Erythroblast (primary cell): ENCODE measurements at regions not wholly inside any gene's neighbourhood (a gene's known extent, or its start where the extent isn't known, plus 50 kb on each side); places are given as distances from the start of the nearest gene placed in this dataset.

ENCODE experiments used
- GATA1 ChIP-seq: IDR thresholded peaks from 2 replicates; pipeline ENCODE4 v1.6.1; 2011; ENCODE audit warnings: low read depth, mild to moderate bottlenecking, control low read depth, low read length, moderate library complexity
- POLR2A ChIP-seq: IDR thresholded peaks from 2 replicates; pipeline ENCODE4 v1.6.1; 2011; ENCODE audit warnings: mild to moderate bottlenecking, low read length

GRCh38 chr12:91529829-91530228 is 347.2 kb upstream of the DCN start:
- TF ChIP-seq POLR2A = no peak
- no peak for TF ChIP-seq GATA1
